IMR-90 (cell line): ENCODE measurements at regions not wholly inside any gene's neighbourhood (a gene's known extent, or its start where the extent isn't known, plus 50 kb on each side); places are given as distances from the start of the nearest gene placed in this dataset.

Source experiments
- ATAC-seq: fragments of 200-7000 bp; cut with Tn5 transposase; 2 replicates; pipeline ENCODE4 v1.9.1; 2020; ENCODE audit warnings: low read depth, mild to moderate bottlenecking, moderate library complexity
- BruUV-seq: library from RNA; stranded (reverse); fragments of 400-500 nt; replicated peaks from 2 replicates; lab custom pipeline; 2021; lab: Mats Ljungman, UMichigan
- CTCF ChIA-PET: fragments of 300-600 bp; formaldehyde crosslinking; extraction: SDS; loops from one replicate; lab custom pipeline; 2021; ENCODE audit warnings: antibody characterized with exemption; lab: Yijun Ruan, JAX
- POLR2A ChIA-PET: fragments of 300-600 bp; sonication (Branson Sonifier 250); formaldehyde crosslinking; loops from one replicate; lab custom pipeline; 2022; ENCODE audit warnings: antibody characterized with exemption; ENCODE audit not compliant: unreplicated experiment; lab: Charles Lee
- DNase-seq: peaks from one replicate; pipeline ENCODE4 v3.0.0; 2013
- H2AFZ ChIP-seq: replicated peaks from 2 replicates; pipeline ENCODE3; 2013; ENCODE audit warnings: low read length, mild to moderate bottlenecking; ENCODE audit not compliant: poor library complexity
- H2AK5ac ChIP-seq: 2 replicates; pipeline ENCODE4 v1.6.1; 2013; ENCODE audit warnings: low read depth, low read length, inconsistent platforms
- H2AK9ac ChIP-seq: replicated peaks from 2 replicates; pipeline ENCODE3; 2013; ENCODE audit warnings: mild to moderate bottlenecking, low read depth, low read length, moderate library complexity; ENCODE audit not compliant: poor library complexity
- H2BK120ac ChIP-seq: 2 replicates; pipeline ENCODE4 v1.6.1; 2013; ENCODE audit warnings: low read depth, low read length, inconsistent platforms
- H2BK15ac ChIP-seq: 3 replicates; pipeline ENCODE4 v1.6.1; 2013; ENCODE audit warnings: low read depth, low read length, inconsistent platforms
- H2BK20ac ChIP-seq: 2 replicates; pipeline ENCODE4 v1.6.1; 2013; ENCODE audit warnings: low read depth, mild to moderate bottlenecking, inconsistent platforms, low read length, moderate library complexity
- H2BK5ac ChIP-seq: 2 replicates; pipeline ENCODE4 v1.6.1; 2013; ENCODE audit warnings: mild to moderate bottlenecking, low read depth, low read length, inconsistent platforms; ENCODE audit not compliant: poor library complexity, severe bottlenecking
- H3K14ac ChIP-seq: replicated peaks from 2 replicates; pipeline ENCODE4 v1.6.1; 2013; ENCODE audit warnings: low read depth, low read length, inconsistent platforms
- H3K18ac ChIP-seq: 2 replicates; pipeline ENCODE4 v1.6.1; 2013; ENCODE audit warnings: low read depth, low read length, control low read depth
- H3K23ac ChIP-seq: 2 replicates; pipeline ENCODE4 v1.6.1; 2013; ENCODE audit warnings: low read depth, low read length, inconsistent platforms
- H3K27ac ChIP-seq: 2 replicates; pipeline ENCODE4 v1.5.1; 2013; ENCODE audit warnings: mild to moderate bottlenecking, control low read depth, low read length; ENCODE audit not compliant: insufficient read depth
- H3K27me3 ChIP-seq: 2 replicates; pipeline ENCODE4 v1.6.1; 2013; ENCODE audit warnings: low read length; ENCODE audit not compliant: control insufficient read depth, insufficient read depth
- H3K36me3 ChIP-seq: 2 replicates; pipeline ENCODE4 v1.6.1; 2013; ENCODE audit warnings: low read length, mixed read lengths; ENCODE audit not compliant: control insufficient read depth, insufficient read depth
- H3K4ac ChIP-seq: 2 replicates; pipeline ENCODE4 v1.6.1; 2013; ENCODE audit warnings: low read depth, low read length, inconsistent platforms
- H3K4me1 ChIP-seq: 2 replicates; pipeline ENCODE4 v1.6.1; 2013; ENCODE audit warnings: low read length, mixed read lengths; ENCODE audit not compliant: control insufficient read depth, insufficient read depth
- H3K4me2 ChIP-seq: 2 replicates; pipeline ENCODE4 v1.6.1; 2013; ENCODE audit warnings: low read depth, mild to moderate bottlenecking, control low read depth, low read length, moderate library complexity
- H3K4me3 ChIP-seq: 2 replicates; pipeline ENCODE4 v1.5.1; 2013; ENCODE audit warnings: low read depth, mild to moderate bottlenecking, control low read depth, low read length, moderate library complexity; ENCODE audit not compliant: insufficient read depth
- H3K56ac ChIP-seq: 2 replicates; pipeline ENCODE4 v1.6.1; 2013; ENCODE audit warnings: low read length, inconsistent platforms; ENCODE audit not compliant: insufficient read depth; ENCODE audit errors: extremely low read depth
- H3K79me1 ChIP-seq, 2 experiments: 2 replicates each; pipeline ENCODE4 v1.6.1; 2013; ENCODE audit warnings: low read length in 2 of 2, inconsistent platforms in 1 of 2, low read depth in 1 of 2
- H3K9ac ChIP-seq: 2 replicates; pipeline ENCODE4 v1.6.1; 2013; ENCODE audit warnings: low read depth, low read length, control low read depth
- H3K9me1 ChIP-seq: 2 replicates; pipeline ENCODE4 v1.6.1; 2013; ENCODE audit warnings: low read length, inconsistent platforms; ENCODE audit not compliant: insufficient read depth
- H3K9me3 ChIP-seq: 2 replicates; pipeline ENCODE4 v1.6.1; 2013; ENCODE audit warnings: low read length; ENCODE audit not compliant: control insufficient read depth, insufficient read depth
- H4K20me1 ChIP-seq: 2 replicates; pipeline ENCODE4 v1.6.1; 2013; ENCODE audit warnings: low read length, inconsistent platforms; ENCODE audit not compliant: insufficient read depth
- H4K5ac ChIP-seq: 2 replicates; pipeline ENCODE4 v1.6.1; 2013; ENCODE audit warnings: mild to moderate bottlenecking, low read depth, low read length, control low read depth
- H4K8ac ChIP-seq, 2 experiments: 2 replicates each; pipeline ENCODE4 v1.6.1; 2013; ENCODE audit warnings: low read depth in 2 of 2, low read length in 2 of 2, control low read depth in 1 of 2, inconsistent platforms in 1 of 2
- H4K91ac ChIP-seq: 2 replicates; pipeline ENCODE4 v1.6.1; 2013; ENCODE audit warnings: low read depth, low read length, inconsistent platforms; ENCODE audit not compliant: insufficient read depth
- FOS ChIP-seq: fragments of 150-350 bp; IDR thresholded peaks from 2 replicates; pipeline ENCODE4 v1.6.1; 2016; ENCODE audit warnings: low read depth, low read length
- RAD21 ChIP-seq: IDR thresholded peaks from 2 replicates; pipeline ENCODE4 v1.6.1; 2012; ENCODE audit warnings: low read length, improper control_type of control experiment
- RCOR1 ChIP-seq: IDR thresholded peaks from 2 replicates; pipeline ENCODE4 v1.6.1; 2012; ENCODE audit warnings: mild to moderate bottlenecking, low read length, improper control_type of control experiment; ENCODE audit not compliant: insufficient replicate concordance
- RFX5 ChIP-seq: IDR thresholded peaks from 2 replicates; pipeline ENCODE4 v1.8.0; 2012; ENCODE audit warnings: low read depth, mild to moderate bottlenecking, low read length, moderate library complexity
- WGBS, 2 experiments: methylation state at CpG; one replicate each; pipeline versions ENCODE4 v1.1.5 to v1.1.7; 2013; ENCODE audit warnings: missing lambda C conversion rate in 2 of 2; ENCODE audit not compliant: insufficient read length in 1 of 2; ENCODE audit errors: extremely low coverage in 2 of 2; 5-methylcytosine and 5-hydroxymethylcytosine counted together
- dilution Hi-C: fragments of 300-500 bp; cut with HindIII; formaldehyde crosslinking; loops from one replicate; pipeline ENCODE4 v1.14.3; 2018; ENCODE audit warnings: low sequenced_read_pairs; ENCODE audit not compliant: unreplicated experiment
- in situ Hi-C: fragments of 300-500 bp; cut with MboI; formaldehyde crosslinking; loops from 3 replicates; pipeline ENCODE4 v1.14.3; 2019; ENCODE audit warnings: low sequenced_read_pairs, inconsistent platforms, mixed read lengths
- intact Hi-C: fragments of 100-400 bp; cut with micrococcal nuclease; formaldehyde crosslinking; loops from 2 replicates; pipeline ENCODE4 v1.10.0; 2022

DNA sequence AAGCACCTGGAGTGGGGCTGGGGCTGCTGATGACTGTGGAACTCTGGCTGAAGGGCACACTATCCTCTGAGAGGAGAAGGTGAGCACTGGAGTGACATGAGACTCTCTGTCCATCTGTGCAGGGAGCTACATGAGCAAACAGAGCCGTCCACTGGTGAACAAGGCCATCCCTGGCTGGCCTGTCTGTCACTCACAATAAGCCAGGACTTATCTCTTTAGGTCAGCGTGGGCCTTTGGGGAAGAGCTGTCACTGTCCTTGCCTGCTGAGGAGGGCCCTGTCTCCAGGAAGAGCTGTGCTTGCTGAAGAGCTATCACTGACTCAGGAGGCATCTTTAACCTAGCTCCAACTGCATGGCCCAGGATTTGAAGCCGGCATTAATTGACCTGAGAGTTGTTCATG lies 82.1 kb downstream of the FOXD2 start:
- Histone ChIP-seq H2BK20ac (no peak overlapping the region), H3K4me1 (no peaks in the 10 kb centered on the region), H2AK5ac (no peak overlapping the region), H2BK120ac (no peak overlapping the region), H2BK15ac (no peak overlapping the region), H3K9ac (no peak overlapping the region), H3K4me2 (no peak overlapping the region), H3K79me1 (no peaks in the 10 kb centered on the region), H3K27me3 (peaks cover 2% of the 10 kb centered on the region; the same call in 1 of the 2 replicates), H4K91ac (no peak overlapping the region), H3K14ac (no peak overlapping the region), H3K27ac (no peak overlapping the region), H2BK5ac (no peak overlapping the region), H3K23ac (no peak overlapping the region), H2AK9ac (no peak overlapping the region), H2AFZ (no peak overlapping the region), H3K4ac (no peak overlapping the region), H3K56ac (no peak overlapping the region), H4K20me1 (no peaks in the 10 kb centered on the region), H3K4me3 (no peak overlapping the region), H4K5ac (no peak overlapping the region), H3K9me3 (no peaks in the 10 kb centered on the region), H4K8ac (no peak overlapping the region), H3K18ac (no peak overlapping the region), H3K36me3 (no peaks in the 10 kb centered on the region), H3K9me1 (no peaks in the 10 kb centered on the region)
- TF ChIP-seq RAD21 (no peak), RCOR1 (no peak), RFX5 (no peak), FOS (no peak)
- WGBS, 2 experiments, result 17% methylated on average over 1 of the region's 3 CpGs; no CpG with 5 or more reads in 1 of the 2 experiments
- ATAC-seq (no peak), DNase-seq (no peak)
- BruUV-seq, result no TSS peak
- intact Hi-C loops (no loop called here), in situ Hi-C loops (no loop called here), dilution Hi-C loops (no loop called here)
- ChIA-PET POLR2A (no interaction called here), CTCF (no interaction called here)
